ENCODE measurements at regions not wholly inside any gene's neighbourhood (a gene's known extent, or its start where the extent isn't known, plus 50 kb on each side); places are given as distances from the start of the nearest gene placed in this dataset.

- TF ChIP-seq POLR2A (IDR thresholded peaks at IDR 0.05) = no peak
- TF ChIP-seq, protein P1, sequence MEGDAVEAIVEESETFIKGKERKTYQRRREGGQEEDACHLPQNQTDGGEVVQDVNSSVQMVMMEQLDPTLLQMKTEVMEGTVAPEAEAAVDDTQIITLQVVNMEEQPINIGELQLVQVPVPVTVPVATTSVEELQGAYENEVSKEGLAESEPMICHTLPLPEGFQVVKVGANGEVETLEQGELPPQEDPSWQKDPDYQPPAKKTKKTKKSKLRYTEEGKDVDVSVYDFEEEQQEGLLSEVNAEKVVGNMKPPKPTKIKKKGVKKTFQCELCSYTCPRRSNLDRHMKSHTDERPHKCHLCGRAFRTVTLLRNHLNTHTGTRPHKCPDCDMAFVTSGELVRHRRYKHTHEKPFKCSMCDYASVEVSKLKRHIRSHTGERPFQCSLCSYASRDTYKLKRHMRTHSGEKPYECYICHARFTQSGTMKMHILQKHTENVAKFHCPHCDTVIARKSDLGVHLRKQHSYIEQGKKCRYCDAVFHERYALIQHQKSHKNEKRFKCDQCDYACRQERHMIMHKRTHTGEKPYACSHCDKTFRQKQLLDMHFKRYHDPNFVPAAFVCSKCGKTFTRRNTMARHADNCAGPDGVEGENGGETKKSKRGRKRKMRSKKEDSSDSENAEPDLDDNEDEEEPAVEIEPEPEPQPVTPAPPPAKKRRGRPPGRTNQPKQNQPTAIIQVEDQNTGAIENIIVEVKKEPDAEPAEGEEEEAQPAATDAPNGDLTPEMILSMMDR (IDR thresholded peaks at IDR 0.05) = no peak
Measured at GRCh38 chr17:36837939-36838272, 99.4 kb upstream of the LHX1 start.

All from Peyer's patch (tissue), 4 donors.